ENCODE measurements at regions not wholly inside any gene's neighbourhood (a gene's known extent, or its start where the extent isn't known, plus 50 kb on each side); places are given as distances from the start of the nearest gene placed in this dataset.

- TF ChIP-seq Cebpa-rat (IDR thresholded peaks at IDR 0.05), result no peak
Observed at GRCh38 chr20:20887593-20888265, 175.3 kb upstream of the RALGAPA2 start.

DNA sequence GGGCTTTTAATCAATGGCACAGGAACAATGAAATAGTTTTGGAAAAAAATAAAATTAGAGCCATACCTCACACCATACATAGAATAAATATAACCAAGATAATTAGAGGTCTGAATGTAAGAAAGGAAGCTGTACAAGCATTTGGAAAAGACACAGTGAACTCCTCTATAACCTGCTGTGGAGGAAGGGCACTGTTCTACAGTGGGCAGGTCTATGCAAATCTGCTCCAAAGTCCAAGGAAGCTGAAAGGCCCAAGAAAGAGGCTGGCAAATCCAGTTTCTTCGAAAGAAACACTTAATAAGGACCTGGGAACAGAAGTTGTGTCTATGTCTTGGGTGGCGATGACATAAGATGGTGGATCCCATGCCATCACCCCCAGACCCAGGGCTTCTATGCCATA is 169.4 kb upstream of the RALGAPA2 start:
- Histone ChIP-seq H3K9ac (no peak overlapping the region), H3K27ac (no peak overlapping the region), H3K4me1 (no peaks in the 10 kb centered on the region), H3K36me3 (no peaks in the 10 kb centered on the region), H3K4me2 (no peak overlapping the region), H3K9me3 (replicated peaks in 1 of 11) (peaks cover 0 to 5% (median 0%) of the 10 kb centered on the region in 11 experiments; a peak in 1 of 22 replicates), H3K4me3 (no peak overlapping the region), H3K27me3 (no peaks in the 10 kb centered on the region), H4K20me1 (no peaks in the 10 kb centered on the region)
- no peak for TF ChIP-seq Cebpa-rat (IDR thresholded peaks at IDR 0.05)

More at GRCh38 chr20:20887593-20888265, 175.3 kb upstream of the RALGAPA2 start:
- peaks cover 0 to 4% (median 0%) of the 10 kb centered on the region in 11 experiments; a peak in 2 of 22 replicates for H3K9me3 ChIP-seq (replicated peaks in 1 of 11)
- no peak overlapping the region for H3K27ac ChIP-seq
- no peak overlapping the region for H3K9ac ChIP-seq
- H4K20me1 ChIP-seq, result no peaks in the 10 kb centered on the region
- H3K4me1 ChIP-seq, result no peaks in the 10 kb centered on the region
- H3K36me3 ChIP-seq, result no peaks in the 10 kb centered on the region
- no peaks in the 10 kb centered on the region for H3K27me3 ChIP-seq
- no peak overlapping the region for H3K4me3 ChIP-seq
- H3K4me2 ChIP-seq, result no peak overlapping the region

GRCh38 chr20:20877079-20877478 is 164.6 kb upstream of the RALGAPA2 start:
- H3K36me3 ChIP-seq, result no peaks in the 10 kb centered on the region
- no peak overlapping the region for H3K9ac ChIP-seq
- no peaks in the 10 kb centered on the region for H3K27me3 ChIP-seq
- no peaks in the 10 kb centered on the region for H3K4me1 ChIP-seq
- H4K20me1 ChIP-seq, result no peaks in the 10 kb centered on the region
- peaks cover 0 to 5% (median 0%) of the 10 kb centered on the region in 11 experiments; a peak in 1 of 22 replicates for H3K9me3 ChIP-seq (replicated peaks in 1 of 11)
- no peak overlapping the region for H3K4me3 ChIP-seq
- TF ChIP-seq Cebpa-rat (IDR thresholded peaks at IDR 0.05), result no peak
- H3K27ac ChIP-seq, result no peak overlapping the region
- H3K4me2 ChIP-seq, result no peak overlapping the region

- no peak overlapping the region for H3K4me3 ChIP-seq
- no peaks in the 10 kb centered on the region for H3K36me3 ChIP-seq
- no peak overlapping the region for H3K27ac ChIP-seq
- no peaks in the 10 kb centered on the region for H3K4me1 ChIP-seq
- H3K4me2 ChIP-seq, result no peak overlapping the region
- no peak overlapping the region for H3K9ac ChIP-seq
- H3K9me3 ChIP-seq (replicated peaks in 1 of 11), result no peaks in the 10 kb centered on the region
- H3K27me3 ChIP-seq, result no peaks in the 10 kb centered on the region
- H4K20me1 ChIP-seq, result no peaks in the 10 kb centered on the region
- TF ChIP-seq Cebpa-rat (IDR thresholded peaks at IDR 0.05), result no peak
Observed at GRCh38 chr20:20875716-20876115, 163.3 kb upstream of the RALGAPA2 start.

DNA sequence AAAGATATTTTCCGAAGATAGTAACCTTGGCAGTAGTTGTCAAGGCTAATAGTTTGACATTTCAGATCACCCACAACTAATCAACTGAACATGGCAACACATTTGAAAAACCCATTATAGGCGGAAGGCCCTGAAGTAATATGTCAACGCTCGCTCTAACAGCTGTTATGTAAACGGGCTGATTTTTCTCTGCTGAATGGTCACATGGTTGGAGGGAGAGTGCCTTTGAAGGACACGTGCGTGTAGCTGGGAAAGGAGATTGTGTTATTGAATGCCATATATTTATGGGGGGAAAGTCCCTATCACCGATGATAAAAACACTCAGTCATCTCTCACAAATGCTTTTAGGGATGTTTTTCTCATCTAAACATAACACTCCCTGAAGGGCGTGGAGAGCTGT is 160.0 kb upstream of the RALGAPA2 start:
- Histone ChIP-seq H4K20me1 (no peaks in the 10 kb centered on the region), H3K4me3 (no peak overlapping the region), H3K4me1 (no peaks in the 10 kb centered on the region), H3K9me3 (replicated peaks in 1 of 11) (no peaks in the 10 kb centered on the region), H3K27me3 (no peaks in the 10 kb centered on the region), H3K9ac (no peak overlapping the region), H3K36me3 (no peaks in the 10 kb centered on the region), H3K27ac (no peak overlapping the region), H3K4me2 (no peak overlapping the region)
- TF ChIP-seq Cebpa-rat (IDR thresholded peaks at IDR 0.05), result no peak

DNA sequence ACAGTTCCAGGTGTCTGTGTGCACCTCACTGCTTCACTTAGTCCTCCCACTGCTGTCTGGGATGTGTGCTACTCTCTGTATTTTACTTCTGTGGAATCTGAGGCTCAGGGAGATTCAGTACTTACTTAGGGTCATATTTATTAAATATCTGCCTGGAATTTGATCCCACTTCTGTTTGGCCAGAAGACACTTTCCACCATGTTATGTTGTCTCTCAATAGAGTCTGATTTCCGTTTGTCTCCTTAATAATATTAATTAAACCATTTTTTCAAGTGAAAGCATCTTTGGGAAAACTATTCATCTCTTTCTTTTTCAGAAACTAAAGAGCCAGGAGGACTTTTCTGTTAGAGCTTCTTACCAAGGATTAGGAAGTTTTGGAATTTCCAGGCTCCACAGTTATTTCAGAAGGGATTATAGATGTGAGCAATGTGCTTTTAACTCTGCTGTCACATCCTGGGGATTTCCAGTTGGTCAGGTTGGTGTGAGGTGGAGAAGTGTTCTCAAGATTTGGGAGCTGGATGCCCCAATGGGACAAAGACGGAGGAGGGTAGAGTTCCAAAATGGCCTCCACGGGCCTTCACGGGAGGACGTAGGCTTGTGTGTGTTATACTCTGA is 156.8 kb upstream of the RALGAPA2 start:
- TF ChIP-seq Cebpa-rat (IDR thresholded peaks at IDR 0.05), result no peak
- H3K9me3 ChIP-seq (replicated peaks in 1 of 11), result no peaks in the 10 kb centered on the region
- no peak overlapping the region for H3K4me3 ChIP-seq
- no peak overlapping the region for H3K9ac ChIP-seq
- no peaks in the 10 kb centered on the region for H3K27me3 ChIP-seq
- no peaks in the 10 kb centered on the region for H4K20me1 ChIP-seq
- no peaks in the 10 kb centered on the region for H3K4me1 ChIP-seq
- H3K27ac ChIP-seq, result no peak overlapping the region
- no peaks in the 10 kb centered on the region for H3K36me3 ChIP-seq
- no peak overlapping the region for H3K4me2 ChIP-seq

DNA sequence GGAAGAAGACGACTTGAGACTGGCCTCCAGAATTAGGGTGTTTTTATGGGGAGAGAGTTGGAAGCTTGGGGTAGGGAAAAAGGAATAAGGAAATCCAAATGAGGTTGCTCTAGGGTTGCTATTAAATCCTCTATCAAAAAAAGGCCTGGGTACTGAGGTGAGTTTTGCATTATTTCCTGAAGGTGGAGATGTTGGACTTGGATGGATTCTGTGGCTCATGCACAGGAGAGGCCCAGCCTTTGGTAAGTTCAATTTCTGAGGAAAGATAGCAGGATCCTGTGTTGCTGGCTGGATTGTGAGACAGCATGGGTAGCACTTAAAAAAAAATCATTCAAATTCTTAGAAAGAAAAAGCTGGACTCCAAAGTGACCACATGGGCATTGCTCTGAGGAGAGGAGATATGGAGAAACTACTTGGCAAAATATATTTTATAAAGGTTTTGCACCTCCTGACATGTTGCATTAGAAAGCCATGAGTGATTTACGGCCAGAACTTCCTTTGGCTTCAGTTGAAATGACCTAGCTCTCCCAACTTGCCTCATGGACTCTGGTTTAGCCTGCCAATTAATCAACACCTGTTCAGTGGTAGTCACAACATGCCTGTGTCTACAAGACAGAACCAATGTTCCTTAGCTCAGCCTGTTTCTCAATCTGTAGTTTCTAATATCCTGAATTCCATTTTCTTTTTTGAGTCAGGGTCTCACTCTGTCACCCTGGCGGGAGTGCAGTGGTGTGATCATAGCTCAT is 152.1 kb upstream of the RALGAPA2 start:
- Histone ChIP-seq H3K4me2 (no peak overlapping the region), H3K27me3 (no peaks in the 10 kb centered on the region), H3K4me3 (no peak overlapping the region), H4K20me1 (no peaks in the 10 kb centered on the region), H3K36me3 (no peaks in the 10 kb centered on the region), H3K27ac (no peak overlapping the region), H3K9me3 (replicated peaks in 1 of 11) (no peaks in the 10 kb centered on the region), H3K4me1 (peaks cover 0 to 6% (median 0%) of the 10 kb centered on the region in 10 experiments; a peak in 1 of 20 replicates), H3K9ac (no peak overlapping the region)
- no peak for TF ChIP-seq Cebpa-rat (IDR thresholded peaks at IDR 0.05)

DNA sequence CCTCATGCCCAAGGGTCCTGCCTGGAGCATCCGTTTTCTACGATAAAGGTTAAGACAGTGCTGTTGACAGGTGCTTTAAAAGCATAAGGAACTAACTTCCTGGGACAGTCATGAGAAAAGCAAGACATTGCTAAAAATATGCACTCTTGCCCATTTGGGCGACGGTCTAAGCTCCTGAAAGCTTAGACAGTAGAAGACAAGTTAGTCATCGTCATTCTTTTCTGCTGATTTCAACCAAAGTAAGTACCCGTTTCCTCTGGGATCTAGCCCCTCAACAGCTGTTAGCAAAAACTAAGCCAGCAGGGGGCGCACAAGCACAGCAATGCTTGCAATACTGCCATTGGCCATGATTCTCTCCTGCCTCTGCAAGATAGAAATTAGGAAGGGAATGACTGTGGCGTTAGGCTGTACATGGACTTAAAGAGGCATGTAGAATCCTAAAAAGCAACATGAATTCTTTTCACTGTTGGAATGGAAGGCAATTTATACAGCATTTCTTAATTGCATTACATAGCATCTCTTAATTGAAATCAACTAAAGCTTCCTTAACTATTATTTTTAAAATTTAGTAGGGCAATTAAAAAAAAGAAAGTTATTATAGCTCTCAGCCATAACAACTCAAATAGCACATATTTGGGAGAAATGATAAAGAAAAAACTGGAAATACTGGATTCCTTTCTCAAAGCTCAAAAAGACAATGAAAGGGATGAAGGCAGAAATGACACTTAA is 147.8 kb upstream of the RALGAPA2 start:
- Histone ChIP-seq H3K9ac (no peak overlapping the region), H3K4me1 (peaks cover 0 to 6% (median 0%) of the 10 kb centered on the region in 10 experiments; a peak in 1 of 20 replicates), H3K27me3 (no peaks in the 10 kb centered on the region), H3K36me3 (no peaks in the 10 kb centered on the region), H3K4me2 (peak overlapping the region in 1 of 11 experiments; percentile 3; a peak in 1 of 22 replicates), H3K4me3 (no peak overlapping the region), H3K27ac (no peak overlapping the region), H3K9me3 (replicated peaks in 1 of 11) (no peaks in the 10 kb centered on the region), H4K20me1 (no peaks in the 10 kb centered on the region)
- no peak for TF ChIP-seq Cebpa-rat (IDR thresholded peaks at IDR 0.05)

DNA sequence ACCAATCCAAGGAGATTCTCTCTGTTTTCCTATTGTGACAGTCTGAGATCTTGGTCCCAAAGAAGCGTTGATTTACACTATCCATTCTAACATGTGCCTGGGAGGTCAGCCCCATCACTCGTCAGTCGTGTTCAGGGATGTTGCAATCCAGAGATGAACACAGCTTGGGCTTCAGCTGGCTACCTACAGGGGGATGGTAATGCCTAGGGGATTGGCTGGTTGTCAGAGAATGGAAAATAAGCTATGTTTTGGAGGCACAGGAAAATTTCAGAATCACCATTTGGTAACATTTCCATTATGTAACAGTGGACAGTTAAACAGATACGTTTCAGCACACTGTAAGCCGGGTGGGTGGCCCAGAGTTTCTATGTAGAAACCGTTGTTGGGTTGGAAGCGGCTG is 147.1 kb upstream of the RALGAPA2 start:
- H3K4me3 ChIP-seq, result no peak overlapping the region
- no peak for TF ChIP-seq Cebpa-rat (IDR thresholded peaks at IDR 0.05)
- peaks cover 0 to 6% (median 0%) of the 10 kb centered on the region in 10 experiments; a peak in 1 of 20 replicates for H3K4me1 ChIP-seq
- no peaks in the 10 kb centered on the region for H3K9me3 ChIP-seq (replicated peaks in 1 of 11)
- H3K9ac ChIP-seq, result no peak overlapping the region
- H3K36me3 ChIP-seq, result no peaks in the 10 kb centered on the region
- no peaks in the 10 kb centered on the region for H4K20me1 ChIP-seq
- no peaks in the 10 kb centered on the region for H3K27me3 ChIP-seq
- no peak overlapping the region for H3K4me2 ChIP-seq
- H3K27ac ChIP-seq, result no peak overlapping the region

All from BLaER1 treated with 17β-estradiol and CSF1 and Interleukin-3, amounts not matched to agents 10 nM and 100 nM (cell line).